ENCODE measurements at regions not wholly inside any gene's neighbourhood (a gene's known extent, or its start where the extent isn't known, plus 50 kb on each side); places are given as distances from the start of the nearest gene placed in this dataset.

DNA sequence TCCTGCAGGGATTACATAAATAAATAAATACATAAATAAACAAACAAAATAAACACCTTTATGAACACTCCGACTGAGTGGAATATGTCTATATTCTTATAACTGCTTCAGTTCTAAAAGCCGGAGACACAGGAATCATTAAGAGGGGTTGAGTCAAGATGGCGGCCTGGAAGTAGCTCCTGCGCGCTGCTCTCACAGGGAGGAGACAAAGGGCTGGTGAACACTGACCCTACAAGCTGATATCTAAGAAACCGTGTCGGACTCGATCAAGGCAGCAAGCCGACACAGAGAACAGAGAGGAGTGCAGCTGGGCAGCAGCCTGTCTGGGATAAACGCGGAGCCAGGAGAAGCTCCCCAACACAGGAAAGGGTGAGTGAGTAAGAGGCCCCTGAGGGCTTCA, 1098.6 kb upstream of the NCAM2 start:
- in situ Hi-C loops (cut with MboI; ENCODE audit: low sequenced_read_pairs) = no loop called here

DNA sequence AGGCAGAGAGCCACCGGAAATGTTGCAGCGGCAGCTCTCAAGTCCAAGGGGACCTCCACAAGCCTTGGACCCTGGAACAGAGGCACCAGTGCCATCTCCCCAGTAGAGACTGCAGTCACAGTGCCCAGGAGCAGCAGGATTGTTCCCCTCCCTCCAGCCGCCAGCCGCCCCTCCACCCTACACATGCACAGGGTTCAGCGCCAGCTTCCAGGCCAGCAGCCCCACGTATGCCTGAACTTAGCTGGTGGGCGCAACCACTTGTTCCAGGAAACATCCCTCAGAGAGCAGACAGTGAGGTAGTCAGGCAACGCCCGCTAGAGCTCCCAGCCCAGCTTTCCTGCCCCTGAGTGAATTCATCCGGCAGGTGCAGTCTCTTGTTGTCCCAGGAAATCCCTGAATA, 1098.1 kb upstream of the NCAM2 start:
- in situ Hi-C loops (cut with MboI; ENCODE audit: low sequenced_read_pairs) = no loop called here

DNA sequence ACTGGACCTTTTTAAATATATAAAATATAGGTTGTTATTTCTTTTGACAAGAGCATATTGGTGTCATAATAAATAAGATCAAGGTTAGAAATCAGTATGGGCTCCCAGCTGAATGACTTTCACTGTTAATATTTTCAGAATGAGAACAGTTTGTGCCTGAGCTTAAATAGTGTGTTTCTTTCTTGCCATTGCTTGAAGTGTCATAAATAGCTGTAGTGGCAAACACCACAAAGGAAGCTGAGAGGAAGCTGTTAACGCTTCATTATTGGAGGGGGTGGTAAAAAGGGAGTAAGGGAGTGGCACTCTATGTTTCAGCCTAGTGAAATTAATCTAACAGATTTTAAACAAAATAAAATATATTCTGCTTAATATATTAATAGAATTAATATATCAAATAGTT, 1089.8 kb upstream of the NCAM2 start:
- in situ Hi-C loops (cut with MboI; ENCODE audit: low sequenced_read_pairs) = no loop called here

DNA sequence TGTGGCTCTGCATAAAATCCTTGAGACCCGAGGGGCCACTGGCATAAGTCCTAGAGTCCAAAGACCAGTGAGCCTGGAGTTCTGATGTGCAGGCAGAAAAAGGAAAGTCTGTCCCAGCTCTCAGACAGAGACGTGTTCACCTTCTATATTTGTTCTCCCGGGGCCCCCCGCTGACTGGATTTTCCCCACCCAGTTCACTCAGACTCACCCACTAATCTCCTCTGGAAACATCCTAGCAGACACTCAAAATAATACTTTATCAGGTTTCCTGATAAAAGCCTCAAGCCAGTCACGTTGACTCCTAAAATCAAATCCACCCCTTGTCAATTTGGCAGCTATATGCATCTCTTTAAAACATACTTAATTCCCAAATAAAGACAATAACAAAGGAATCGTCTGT, 1084.2 kb upstream of the NCAM2 start:
- in situ Hi-C loops (cut with MboI; ENCODE audit: low sequenced_read_pairs) = no loop called here

- in situ Hi-C loops (cut with MboI; ENCODE audit: low sequenced_read_pairs) = no loop called here
Measured at GRCh38 chr21:19921211-19921610, 1077.0 kb upstream of the NCAM2 start.

DNA sequence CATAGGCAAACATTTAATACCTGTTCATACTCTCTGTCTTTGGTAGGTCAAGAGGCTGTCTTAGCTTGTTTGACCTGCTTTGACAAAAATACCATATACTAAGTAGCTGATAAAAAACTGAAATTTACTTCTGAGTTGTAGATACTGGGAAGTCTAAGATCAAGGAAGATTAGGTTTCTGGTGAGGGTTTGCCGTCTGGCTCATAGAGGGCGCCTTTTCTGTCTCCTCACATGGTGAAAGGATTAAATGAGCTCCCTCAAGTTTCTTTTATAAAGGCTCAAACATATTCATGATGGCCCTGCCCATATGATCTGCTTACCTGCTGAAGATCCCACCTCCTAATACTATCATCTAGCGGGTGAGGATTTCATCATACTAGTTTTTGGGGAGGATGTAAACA, 1076.1 kb upstream of the NCAM2 start:
- in situ Hi-C loops (cut with MboI; ENCODE audit: low sequenced_read_pairs) = no loop called here

- in situ Hi-C loops (cut with MboI; ENCODE audit: low sequenced_read_pairs) = no loop called here
Measured at GRCh38 chr21:19935467-19935866, 1062.7 kb upstream of the NCAM2 start.

DNA sequence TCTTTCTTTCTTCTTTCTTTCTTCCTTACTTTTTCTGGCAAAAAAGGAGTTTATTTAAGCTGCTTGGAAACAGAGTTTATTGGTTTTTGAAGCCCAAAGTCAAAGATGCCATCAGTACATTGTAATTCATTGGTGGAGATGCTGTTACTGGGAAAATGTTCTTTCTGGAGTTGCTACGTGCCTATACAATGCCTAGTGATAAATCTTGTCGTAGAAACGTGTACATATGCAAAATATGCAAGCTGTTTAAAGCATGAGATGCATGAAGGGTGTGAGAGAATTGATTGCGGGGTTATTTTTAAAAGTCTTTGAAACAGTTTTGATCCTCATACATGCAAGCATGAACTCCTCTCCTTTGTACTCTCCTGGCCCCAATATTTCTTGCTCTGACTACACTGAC, 1060.6 kb upstream of the NCAM2 start:
- in situ Hi-C loops (cut with MboI; ENCODE audit: low sequenced_read_pairs) = no loop called here

DNA sequence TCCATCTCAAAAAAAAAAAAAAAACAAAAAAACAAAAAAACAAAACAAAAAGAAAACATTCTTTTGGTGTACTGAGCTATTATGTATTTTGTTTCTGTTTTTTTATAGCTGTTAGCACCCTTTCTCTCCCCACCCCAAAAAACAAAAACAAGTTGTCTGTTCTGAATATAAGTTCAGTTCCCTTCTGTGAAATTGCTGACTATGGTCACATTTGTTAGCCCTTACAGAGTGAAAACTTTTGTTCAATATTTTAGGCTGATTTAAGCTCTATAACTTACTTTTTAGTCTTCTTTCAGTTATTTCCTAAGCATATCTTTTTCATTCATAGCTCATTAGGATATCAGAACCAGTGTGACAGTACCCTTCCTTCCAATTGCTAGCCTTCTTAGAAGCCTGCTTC, 1056.6 kb upstream of the NCAM2 start:
- in situ Hi-C loops (cut with MboI; ENCODE audit: low sequenced_read_pairs) = no loop called here

DNA sequence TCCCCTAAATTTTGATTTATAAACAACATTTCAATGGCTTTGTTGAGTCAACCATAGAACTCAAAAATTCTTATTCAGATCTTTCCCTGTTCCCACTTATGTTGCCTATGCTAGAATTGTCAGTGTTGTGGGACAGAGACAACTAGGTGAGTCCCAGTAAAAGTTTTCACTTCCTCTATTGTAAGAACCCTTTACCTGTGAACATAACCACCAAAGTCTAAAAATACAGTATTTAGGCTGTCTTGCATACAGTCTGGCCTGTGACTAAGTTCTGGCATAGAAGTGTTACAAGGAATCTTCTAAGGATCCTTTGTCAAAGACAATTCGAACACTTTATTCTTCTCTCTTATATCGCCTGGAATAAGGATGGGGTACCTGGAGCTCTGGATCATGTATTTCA, 1047.9 kb upstream of the NCAM2 start:
- in situ Hi-C loops (cut with MboI; ENCODE audit: low sequenced_read_pairs) = no loop called here

DNA sequence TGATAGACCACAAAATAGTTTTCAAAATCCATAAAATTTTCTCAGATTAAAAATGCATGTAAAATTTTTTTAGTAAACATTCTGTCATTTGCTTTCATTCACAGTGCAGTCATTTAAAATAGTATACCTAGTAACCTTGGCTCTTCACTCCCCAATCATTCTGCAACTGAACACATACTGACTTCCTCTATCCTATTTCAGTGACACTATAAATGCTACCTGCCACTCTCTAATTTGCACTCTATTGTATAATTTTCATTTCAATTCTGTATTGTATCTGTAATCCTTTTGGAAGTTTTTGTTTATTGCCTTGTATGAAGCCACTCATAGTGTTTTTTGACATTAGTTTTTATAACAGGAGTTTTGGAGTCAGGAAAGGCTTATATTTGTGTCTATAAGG, 1029.1 kb upstream of the NCAM2 start:
- in situ Hi-C loops (cut with MboI; ENCODE audit: low sequenced_read_pairs) = no loop called here

GRCh38 chr21:19981938-19982337, 1016.3 kb upstream of the NCAM2 start:
- in situ Hi-C loops (cut with MboI; ENCODE audit: low sequenced_read_pairs) = no loop called here

DNA sequence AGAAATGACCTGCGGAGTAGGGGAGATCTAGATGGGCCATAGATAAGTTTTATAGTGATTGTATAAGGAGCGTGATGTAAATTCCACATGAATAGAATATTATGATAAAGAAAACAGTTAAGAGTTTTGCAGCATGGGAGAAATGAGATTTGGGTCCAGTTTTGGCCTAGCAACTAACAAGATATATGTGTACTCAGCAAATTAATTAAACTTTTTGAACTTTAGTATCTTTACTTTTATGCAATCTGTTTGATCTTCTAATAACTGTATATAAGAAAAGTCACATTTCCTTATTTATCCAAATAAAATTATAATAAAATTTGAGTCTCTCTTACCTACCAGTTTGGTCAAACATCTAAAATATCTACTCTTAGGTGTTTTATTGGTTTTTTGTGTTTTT, 1011.8 kb upstream of the NCAM2 start:
- in situ Hi-C loops (cut with MboI; ENCODE audit: low sequenced_read_pairs) = no loop called here

DNA sequence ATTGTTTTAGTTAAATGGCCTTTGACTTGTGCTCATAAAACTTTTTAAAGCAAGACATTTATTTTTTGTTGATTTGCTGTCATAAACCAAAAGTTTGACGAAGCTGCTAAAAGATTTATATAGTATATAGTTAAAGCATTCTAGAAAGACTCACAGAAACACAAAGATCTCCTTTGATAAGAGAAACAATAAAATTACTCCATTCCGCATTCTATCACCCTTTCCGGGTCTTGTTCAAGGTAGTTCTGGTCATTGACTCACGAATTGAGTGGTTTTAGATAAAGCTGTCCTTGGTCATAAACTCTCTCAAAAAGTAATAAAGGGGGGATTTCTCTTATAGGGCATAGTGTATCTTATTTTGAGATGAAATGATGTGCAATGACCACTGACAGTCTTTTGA, 1010.5 kb upstream of the NCAM2 start:
- in situ Hi-C loops (cut with MboI; ENCODE audit: low sequenced_read_pairs) = no loop called here

GRCh38 chr21:19992540-19992939, 1005.7 kb upstream of the NCAM2 start:
- in situ Hi-C loops (cut with MboI; ENCODE audit: low sequenced_read_pairs) = no loop called here

DNA sequence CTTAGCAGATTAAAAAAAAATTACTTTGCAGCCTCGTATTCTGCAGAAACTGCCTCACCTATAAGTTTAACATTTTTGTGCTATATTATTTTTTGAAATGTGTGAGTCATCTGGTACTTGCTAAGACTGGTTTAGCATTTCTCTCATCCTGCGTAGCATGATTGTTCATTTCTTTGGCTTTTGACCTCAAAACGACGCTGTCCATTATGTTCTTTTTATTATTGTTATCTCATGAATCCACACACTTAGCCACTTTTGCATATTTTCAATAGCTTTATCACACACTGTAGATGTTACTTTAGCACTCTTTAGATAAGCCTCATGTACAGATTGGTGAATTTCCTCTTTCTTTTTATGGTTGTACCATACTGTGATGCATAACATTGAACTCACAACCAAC, 1004.9 kb upstream of the NCAM2 start:
- in situ Hi-C loops (cut with MboI; ENCODE audit: low sequenced_read_pairs) = no loop called here

- in situ Hi-C loops (cut with MboI; ENCODE audit: low sequenced_read_pairs) = no loop called here
Measured at GRCh38 chr21:19995253-19995652, 1003.0 kb upstream of the NCAM2 start.

DNA sequence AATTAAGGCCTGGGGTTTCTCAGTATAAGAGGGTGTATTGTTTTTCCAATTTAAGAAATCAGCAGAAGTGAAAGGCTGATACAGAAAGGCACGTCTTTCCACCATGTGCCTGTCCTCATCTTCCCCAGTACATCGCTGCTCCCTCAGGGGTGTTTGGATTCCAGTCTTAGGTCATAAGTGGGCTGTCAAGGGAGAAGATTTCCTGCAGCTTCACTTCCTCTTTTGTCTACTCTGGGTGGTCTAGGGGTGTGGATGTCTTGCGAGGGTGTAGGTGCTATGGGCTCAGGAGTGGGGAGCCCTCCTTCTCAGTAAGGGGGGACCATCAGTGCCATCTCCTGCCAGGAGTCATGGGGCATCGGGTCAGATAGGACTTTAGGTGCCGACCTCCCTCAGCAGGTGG, 999.8 kb upstream of the NCAM2 start:
- in situ Hi-C loops (cut with MboI; ENCODE audit: low sequenced_read_pairs) = no loop called here

GRCh38 chr21:19999369-20000272, 998.6 kb upstream of the NCAM2 start:
- in situ Hi-C loops (cut with MboI; ENCODE audit: low sequenced_read_pairs) = no loop called here

DNA sequence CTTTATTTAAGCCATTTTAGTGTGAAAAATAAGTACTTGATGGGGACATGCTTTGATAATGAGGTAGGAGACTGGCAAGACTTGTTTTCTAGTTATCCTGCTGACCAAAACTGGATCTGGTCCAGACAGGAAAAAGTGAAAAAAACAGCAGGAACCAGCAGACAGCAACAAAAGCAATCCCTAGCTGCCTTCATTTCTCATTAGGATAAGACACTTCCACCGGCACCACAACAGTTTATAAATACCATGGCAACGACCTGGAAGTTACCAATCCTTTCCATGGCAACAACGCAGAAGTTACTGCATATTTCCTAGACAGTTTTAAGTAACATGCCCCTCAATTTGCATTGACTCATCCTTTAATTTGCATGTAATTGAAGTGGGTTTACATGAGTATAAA, 993.8 kb upstream of the NCAM2 start:
- in situ Hi-C loops (cut with MboI; ENCODE audit: low sequenced_read_pairs) = no loop called here

GRCh38 chr21:20010691-20011200, 987.5 kb upstream of the NCAM2 start:
- in situ Hi-C loops (cut with MboI; ENCODE audit: low sequenced_read_pairs) = no loop called here

DNA sequence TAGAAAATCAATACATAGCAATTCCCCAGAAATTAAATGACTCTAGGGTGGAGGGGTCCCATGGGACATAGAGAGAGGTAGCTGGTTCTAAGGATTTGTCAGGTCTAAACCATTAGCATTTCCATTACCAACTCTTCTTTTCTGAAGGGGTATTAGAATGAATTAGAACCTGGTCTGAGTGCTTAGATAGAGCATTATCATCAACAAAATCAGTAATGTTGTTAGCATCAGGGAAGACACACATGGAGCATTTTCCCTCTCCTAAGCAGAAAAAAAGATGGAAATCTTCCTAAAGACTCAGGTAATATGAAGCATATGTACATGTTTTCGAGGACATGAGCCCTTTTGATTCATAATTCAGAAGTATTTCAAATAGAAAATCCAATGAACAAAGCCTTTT, 984.4 kb upstream of the NCAM2 start:
- in situ Hi-C loops (cut with MboI; ENCODE audit: low sequenced_read_pairs) = no loop called here

Measured in HL-60/S4 treated with retinoic acid at 250 ng/mL for 4 days and 3 days (cell line).